Panc1 (cell line): ENCODE measurements at regions not wholly inside any gene's neighbourhood (a gene's known extent, or its start where the extent isn't known, plus 50 kb on each side); places are given as distances from the start of the nearest gene placed in this dataset.

ENCODE experiments used
- ATAC-seq: fragments of 200-7000 bp; cut with Tn5 transposase; 2 replicates; pipeline ENCODE4 v1.9.1; 2020; ENCODE audit warnings: mild to moderate bottlenecking, moderate library complexity
- BruUV-seq: library from RNA; stranded (reverse); fragments of 400-500 nt; replicated peaks from 2 replicates; lab custom pipeline; 2021; lab: Mats Ljungman, UMichigan
- CTCF ChIA-PET: fragments of 300-600 bp; sonication (Branson Sonifier 250); formaldehyde crosslinking; loops from one replicate; lab custom pipeline; 2022; ENCODE audit warnings: antibody characterized with exemption; lab: Charles Lee
- POLR2A ChIA-PET: fragments of 300-600 bp; sonication (Branson Sonifier 250); formaldehyde crosslinking; loops from one replicate; lab custom pipeline; 2022; ENCODE audit warnings: antibody characterized with exemption; lab: Charles Lee
- DNase-seq: peaks from one replicate; pipeline ENCODE4 v3.0.0-alpha.2; 2010; ENCODE audit warnings: low read depth, low spot score
- H3K27ac ChIP-seq: 2 replicates; pipeline ENCODE4 v1.5.1; 2011; ENCODE audit warnings: mild to moderate bottlenecking, low read length, inconsistent platforms
- H3K27me3 ChIP-seq: fragments of 200-500 bp; sonication (Bioruptor generic); 2 replicates; pipeline ENCODE4 v1.6.0; 2014; ENCODE audit warnings: low read length, inconsistent platforms; ENCODE audit not compliant: control insufficient read depth, insufficient read depth
- H3K36me3 ChIP-seq: fragments of 200-500 bp; sonication (Bioruptor generic); 2 replicates; pipeline ENCODE4 v1.5.1; 2014; ENCODE audit warnings: inconsistent platforms, mild to moderate bottlenecking, low read length, moderate library complexity; ENCODE audit not compliant: control insufficient read depth, insufficient read depth
- H3K4me1 ChIP-seq: 2 replicates; pipeline ENCODE4 v1.5.1; 2011; ENCODE audit warnings: inconsistent platforms, mild to moderate bottlenecking, low read length, moderate library complexity; ENCODE audit not compliant: control insufficient read depth, insufficient read depth
- H3K4me3 ChIP-seq, 2 experiments: 2 replicates each; pipeline ENCODE4 v1.5.1; 2011 to 2012; ENCODE audit warnings: low read depth in 2 of 2, low read length in 2 of 2, mild to moderate bottlenecking in 2 of 2, inconsistent platforms in 1 of 2, moderate library complexity in 1 of 2
- H3K9me3 ChIP-seq: fragments of 200-500 bp; sonication (Bioruptor generic); 2 replicates; pipeline ENCODE4 v1.5.1; 2014; ENCODE audit warnings: low read depth, mild to moderate bottlenecking, inconsistent platforms, low read length, moderate library complexity; ENCODE audit not compliant: control insufficient read depth, insufficient read depth
- POLR2AphosphoS5 ChIP-seq: IDR thresholded peaks from 2 replicates; pipeline ENCODE4 v1.6.1; 2012; ENCODE audit warnings: mild to moderate bottlenecking, low read depth, low read length, moderate library complexity
- REST ChIP-seq, 2 experiments: IDR thresholded peaks; 2 replicates each; pipeline ENCODE4 v1.6.1; 2011 to 2012; ENCODE audit warnings: low read depth in 2 of 2, control low read depth in 1 of 2, low read length in 1 of 2, mild to moderate bottlenecking in 1 of 2, moderate library complexity in 1 of 2; ENCODE audit not compliant: insufficient read depth in 1 of 2
- SIN3A ChIP-seq: IDR thresholded peaks from 2 replicates; pipeline ENCODE4 v1.6.1; 2012; ENCODE audit warnings: low read depth, mild to moderate bottlenecking, low read length, moderate library complexity, borderline replicate concordance; ENCODE audit not compliant: insufficient read depth
- TCF7L2 ChIP-seq: IDR thresholded peaks from 2 replicates; pipeline ENCODE4 v1.6.1; 2011; ENCODE audit warnings: mild to moderate bottlenecking, low read depth, low read length, inconsistent platforms
- in situ Hi-C: cut with HindIII; loops from 2 replicates; pipeline ENCODE4 v1.10.0; 2016; ENCODE audit warnings: low sequenced_read_pairs, low pct_unique_long_range_greater_than_20kb
- intact Hi-C: fragments of 100-400 bp; cut with micrococcal nuclease; formaldehyde crosslinking; loops from one replicate; pipeline ENCODE4 v1.10.0; 2022; ENCODE audit not compliant: unreplicated experiment
- TF ChIP-seq, protein P1 (sequence below): fragments of 450-650 bp; IDR thresholded peaks from 2 replicates; pipeline ENCODE4 v1.5.1; 2017; ENCODE audit warnings: mild to moderate bottlenecking

DNA sequence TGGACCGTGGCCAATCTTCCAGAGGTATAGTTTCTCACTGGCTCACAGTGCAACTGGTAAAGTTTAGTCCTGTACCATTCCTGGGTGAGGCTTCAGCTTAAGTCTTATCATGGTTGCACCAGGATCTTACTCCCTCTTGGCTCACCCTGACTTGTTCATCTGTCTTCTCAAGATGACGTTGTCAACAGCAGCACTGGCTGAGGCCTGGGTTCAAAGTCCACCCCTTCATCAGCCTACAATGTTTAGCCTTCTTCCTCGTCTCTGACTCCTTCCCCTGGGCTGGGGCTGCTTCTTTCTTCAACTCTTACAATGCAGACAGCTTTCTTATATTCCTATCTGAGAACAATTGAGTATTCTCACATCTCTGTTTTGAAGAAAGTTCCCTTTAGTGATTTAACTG lies 311.1 kb upstream of the CLINT1 start:
- BruUV-seq: no TSS peak
- in situ Hi-C loops: no loop called here

DNA sequence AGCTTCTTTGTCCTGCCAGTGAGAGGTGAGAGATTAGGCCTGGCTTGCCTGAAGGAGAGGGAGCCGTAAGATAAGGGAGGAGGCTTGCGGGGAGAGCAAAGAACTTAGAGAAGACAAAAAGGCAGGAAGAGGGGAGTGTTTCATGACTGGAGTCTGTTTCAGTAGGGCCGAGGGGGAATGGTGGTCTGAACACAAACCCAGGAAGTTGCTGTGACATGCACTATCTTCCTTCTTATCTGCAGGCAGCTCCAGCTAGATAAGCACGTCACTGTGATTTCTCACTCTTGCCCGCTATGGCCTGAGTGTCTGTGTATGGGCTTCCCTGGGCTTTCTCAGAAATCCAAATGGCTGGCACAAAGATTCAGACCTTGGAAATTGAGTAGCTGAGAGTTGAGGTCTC lies 307.5 kb upstream of the CLINT1 start:
- ChIA-PET POLR2A (no interaction called here), CTCF (no interaction called here)
- H3K36me3 ChIP-seq: no peaks in the 10 kb centered on the region
- no peak overlapping the region for H3K4me3 ChIP-seq
- no peak for TF ChIP-seq SIN3A
- no peak for TF ChIP-seq REST (IDR thresholded peaks at IDR 0.05; ENCODE audit: insufficient read depth in 1 of 2, low read depth in 2 of 2, low read length in 1 of 2)
- TF ChIP-seq, protein P1, sequence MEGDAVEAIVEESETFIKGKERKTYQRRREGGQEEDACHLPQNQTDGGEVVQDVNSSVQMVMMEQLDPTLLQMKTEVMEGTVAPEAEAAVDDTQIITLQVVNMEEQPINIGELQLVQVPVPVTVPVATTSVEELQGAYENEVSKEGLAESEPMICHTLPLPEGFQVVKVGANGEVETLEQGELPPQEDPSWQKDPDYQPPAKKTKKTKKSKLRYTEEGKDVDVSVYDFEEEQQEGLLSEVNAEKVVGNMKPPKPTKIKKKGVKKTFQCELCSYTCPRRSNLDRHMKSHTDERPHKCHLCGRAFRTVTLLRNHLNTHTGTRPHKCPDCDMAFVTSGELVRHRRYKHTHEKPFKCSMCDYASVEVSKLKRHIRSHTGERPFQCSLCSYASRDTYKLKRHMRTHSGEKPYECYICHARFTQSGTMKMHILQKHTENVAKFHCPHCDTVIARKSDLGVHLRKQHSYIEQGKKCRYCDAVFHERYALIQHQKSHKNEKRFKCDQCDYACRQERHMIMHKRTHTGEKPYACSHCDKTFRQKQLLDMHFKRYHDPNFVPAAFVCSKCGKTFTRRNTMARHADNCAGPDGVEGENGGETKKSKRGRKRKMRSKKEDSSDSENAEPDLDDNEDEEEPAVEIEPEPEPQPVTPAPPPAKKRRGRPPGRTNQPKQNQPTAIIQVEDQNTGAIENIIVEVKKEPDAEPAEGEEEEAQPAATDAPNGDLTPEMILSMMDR: no peak
- TF ChIP-seq TCF7L2: no peak
- no peak for TF ChIP-seq POLR2AphosphoS5
- no peaks in the 10 kb centered on the region for H3K9me3 ChIP-seq
- H3K4me1 ChIP-seq: no peaks in the 10 kb centered on the region
- no TSS peak for BruUV-seq
- in situ Hi-C loops: no loop called here
- DNase-seq: no peak
- no peaks in the 10 kb centered on the region for H3K27me3 ChIP-seq
- H3K27ac ChIP-seq: no peak overlapping the region
- ATAC-seq: no peak
- intact Hi-C loops: no loop called here

More for the DNA sequence above, 311.1 kb upstream of the CLINT1 start:
- Histone ChIP-seq H3K4me3 (no peak overlapping the region), H3K27ac (no peak overlapping the region), H3K36me3 (no peaks in the 10 kb centered on the region), H3K9me3 (no peaks in the 10 kb centered on the region), H3K4me1 (no peaks in the 10 kb centered on the region), H3K27me3 (no peaks in the 10 kb centered on the region)
- CTCF ChIA-PET: no interaction called here
- ATAC-seq (no peak), DNase-seq (no peak)
- intact Hi-C loops: no loop called here
- TF ChIP-seq SIN3A: no peak
- TF ChIP-seq, protein P1: no peak
- no peak for TF ChIP-seq TCF7L2
- TF ChIP-seq POLR2AphosphoS5: no peak
- TF ChIP-seq REST (IDR thresholded peaks at IDR 0.05; ENCODE audit: insufficient read depth in 1 of 2, low read depth in 2 of 2, low read length in 1 of 2): no peak
- POLR2A ChIA-PET: no interaction called here
